ENCODE measurements at regions not wholly inside any gene's neighbourhood (a gene's known extent, or its start where the extent isn't known, plus 50 kb on each side); places are given as distances from the start of the nearest gene placed in this dataset.
A peak's percentile ranks its signal among the peaks of the same experiment; 100 is the strongest.

GRCh38 chr6:44685213-44685612 is 297.7 kb downstream of the CDC5L start:
- peak; percentile 25 for DNase-seq
- Histone ChIP-seq H3K79me2 (ENCODE audit: insufficient read depth, low read length) (no peaks in the 10 kb centered on the region), H3K56ac (ENCODE audit: insufficient read length, low read depth, low read length) (no peak overlapping the region), H3K18ac (ENCODE audit: insufficient read length, low read depth, low read length) (no peak overlapping the region), H4K5ac (ENCODE audit: insufficient read length, low read depth, low read length) (no peak overlapping the region), H3K23me2 (ENCODE audit: insufficient read length, low read depth, low read length, poor library complexity, severe bottlenecking) (no peaks in the 10 kb centered on the region), H2AK5ac (ENCODE audit: insufficient read length, low read length) (no peak overlapping the region), H3K27ac (ENCODE audit: insufficient read length, low read depth, low read length) (no peak overlapping the region), H2AFZ (ENCODE audit: low read length) (no peak overlapping the region), H4K8ac (replicated peaks; ENCODE audit: insufficient read length, low read depth, low read length) (no peak overlapping the region), H3K27me3 (ENCODE audit: insufficient read depth, low read length) (no peaks in the 10 kb centered on the region), H2BK20ac (ENCODE audit: low read depth, low read length, poor library complexity, severe bottlenecking) (no peak overlapping the region), H3K9me3 (ENCODE audit: control insufficient read depth, low read depth, low read length) (no peaks in the 10 kb centered on the region), H2BK12ac (ENCODE audit: insufficient read length, low read depth, low read length) (no peak overlapping the region), H2BK5ac (ENCODE audit: insufficient read length, low read length) (no peak overlapping the region), H3K9ac (ENCODE audit: extremely low read depth, insufficient read length, low read length) (no peak overlapping the region), H2BK120ac (ENCODE audit: low read depth, low read length, poor library complexity, severe bottlenecking) (no peak overlapping the region), H3K4me2 (ENCODE audit: insufficient read depth, insufficient read length, low read length) (no peak overlapping the region), H3K23ac (ENCODE audit: insufficient read length, low read depth, low read length) (no peak overlapping the region), H3K14ac (ENCODE audit: insufficient read depth, low read length) (no peak overlapping the region), H3K4ac (ENCODE audit: low read depth, low read length) (no peak overlapping the region), H3K4me1 (ENCODE audit: insufficient read depth, low read length) (no peaks in the 10 kb centered on the region), H3K79me1 (ENCODE audit: insufficient read depth, low read depth, low read length, poor library complexity, severe bottlenecking) (no peaks in the 10 kb centered on the region), H4K20me1 (ENCODE audit: control insufficient read depth, insufficient read depth, insufficient read length) (no peaks in the 10 kb centered on the region), H3T11ph (ENCODE audit: low read length) (no peak overlapping the region), H4K91ac (ENCODE audit: insufficient read length, low read depth, low read length) (no peak overlapping the region), H2BK15ac (ENCODE audit: low read depth, low read length) (no peak overlapping the region)
- Mint-ChIP-seq H3K4me3 (no peak overlapping the region), H3K27ac (no peak overlapping the region), H3K9me3 (peaks cover 7 to 10% of the 10 kb centered on the region in 2 experiments; a peak in 4 of 5 replicates), H3K36me3 (ENCODE audit: insufficient read depth in 1 of 3, low read depth in 3 of 3) (peaks cover 2 to 17% (median 11%) of the 10 kb centered on the region in 3 experiments; a peak in 5 of 7 replicates), H3K27me3 (ENCODE audit: low read depth) (peaks cover 4% of the 10 kb centered on the region; the same call in 1 of the 2 replicates), H3K4me1 (peaks cover 0 to 5% of the 10 kb centered on the region in 2 experiments; a peak in 2 of 4 replicates)
- no peak for TF ChIP-seq CTCF (conservative IDR thresholded peaks at IDR 0.05)
- WGBS (ENCODE audit: extremely low coverage, insufficient read length, low lambda C conversion rate), result no CpG with 5 or more reads among the region's 2 CpGs

All from H9 (cell line).